SK-N-MC (cell line): ENCODE measurements at regions not wholly inside any gene's neighbourhood (a gene's known extent, or its start where the extent isn't known, plus 50 kb on each side); places are given as distances from the start of the nearest gene placed in this dataset.
A peak's percentile ranks its signal among the peaks of the same experiment; 100 is the strongest.

Experiments used
- DNase-seq: peaks from one replicate; pipeline ENCODE4 v3.0.0-alpha.2; 2011; ENCODE audit warnings: low read depth, low spot score
- H3K27ac ChIP-seq: fragments of 200-600 bp; sonication (generic); 2 replicates; pipeline ENCODE4 v1.5.1; 2016; ENCODE audit warnings: mixed run types
- H3K36me3 ChIP-seq: fragments of 200-600 bp; sonication (generic); 2 replicates; pipeline ENCODE4 v1.6.1; 2017; ENCODE audit warnings: antibody characterized with exemption, low read length, mixed read lengths; ENCODE audit not compliant: insufficient read depth
- H3K4me3 ChIP-seq: fragments of 200-600 bp; sonication (generic); 2 replicates; pipeline ENCODE4 v1.5.1; 2016
- H3K9ac ChIP-seq: fragments of 200-600 bp; sonication (generic); 2 replicates; pipeline ENCODE4 v1.8.0; 2017; ENCODE audit warnings: mixed run types, mixed read lengths; ENCODE audit not compliant: insufficient read length
- H3K9me3 ChIP-seq: fragments of 200-600 bp; sonication (generic); 2 replicates; pipeline ENCODE4 v1.6.1; 2017; ENCODE audit warnings: low read depth, mild to moderate bottlenecking, antibody characterized with exemption, low read length, moderate library complexity, mixed read lengths
- EZH2 ChIP-seq: fragments of 200-600 bp; sonication (generic); IDR thresholded peaks from one replicate; pipeline ENCODE4 v1.6.1; 2017; ENCODE audit warnings: antibody characterized with exemption
- FOXP2 ChIP-seq: optimal IDR thresholded peaks from 2 replicates; pipeline ENCODE3; 2011; ENCODE audit warnings: mild to moderate bottlenecking, moderate library complexity; ENCODE audit not compliant: insufficient read depth; ENCODE audit errors: extremely low read length, control extremely low read depth
- POLR2AphosphoS5 ChIP-seq: IDR thresholded peaks from 2 replicates; pipeline ENCODE4 v1.6.1; 2012; ENCODE audit warnings: mild to moderate bottlenecking, low read depth, low read length, borderline replicate concordance

- Histone ChIP-seq H3K27ac (no peak overlapping the region), H3K9ac (no peak overlapping the region)
- TF ChIP-seq EZH2 (no peak), POLR2AphosphoS5 (no peak), FOXP2 (no peak)
Measured at GRCh38 chr1:87872692-87873091, 544.0 kb downstream of the LMO4 start.

GRCh38 chr1:87878873-87879272 lies 550.2 kb downstream of the LMO4 start:
- H3K4me3 ChIP-seq: no peak overlapping the region
- H3K36me3 ChIP-seq: no peaks in the 10 kb centered on the region
- no peak overlapping the region for H3K27ac ChIP-seq
- no peaks in the 10 kb centered on the region for H3K9me3 ChIP-seq
- H3K9ac ChIP-seq: no peak overlapping the region
- no peak for DNase-seq
- TF ChIP-seq EZH2 (no peak), POLR2AphosphoS5 (no peak), FOXP2 (no peak)

More at GRCh38 chr1:87872692-87873091, 544.0 kb downstream of the LMO4 start:
- no peak for DNase-seq
- Histone ChIP-seq H3K4me3 (no peak overlapping the region), H3K9me3 (no peaks in the 10 kb centered on the region; the same call in 1 of the 2 replicates), H3K36me3 (no peaks in the 10 kb centered on the region)

GRCh38 chr1:87880098-87880760 lies 551.5 kb downstream of the LMO4 start:
- no peak for DNase-seq
- H3K9me3 ChIP-seq: no peaks in the 10 kb centered on the region
- H3K27ac ChIP-seq: peak overlapping the region; percentile 85
- H3K9ac ChIP-seq: no peak overlapping the region
- TF ChIP-seq POLR2AphosphoS5 (no peak), EZH2 (no peak), FOXP2 (no peak)
- peak overlapping the region; percentile 41 for H3K4me3 ChIP-seq
- no peaks in the 10 kb centered on the region for H3K36me3 ChIP-seq

- H3K9ac ChIP-seq: no peak overlapping the region
- H3K4me3 ChIP-seq: peak overlapping the region; percentile 41
- H3K27ac ChIP-seq: peak overlapping the region; percentile 85
- no peaks in the 10 kb centered on the region for H3K36me3 ChIP-seq
- no peaks in the 10 kb centered on the region for H3K9me3 ChIP-seq
- TF ChIP-seq POLR2AphosphoS5 (no peak), FOXP2 (no peak), EZH2 (no peak)
- no peak for DNase-seq
Measured at GRCh38 chr1:87880764-87881163, 552.1 kb downstream of the LMO4 start.

- no peak for DNase-seq
- no peaks in the 10 kb centered on the region for H3K9me3 ChIP-seq
- no peak overlapping the region for H3K9ac ChIP-seq
- TF ChIP-seq FOXP2: no peak
- peak overlapping the region; percentile 44 for H3K27ac ChIP-seq
- H3K4me3 ChIP-seq: no peak overlapping the region
- no peaks in the 10 kb centered on the region for H3K36me3 ChIP-seq
Measured at GRCh38 chr1:87883906-87884305, 555.2 kb downstream of the LMO4 start.

- H3K9ac ChIP-seq: no peak overlapping the region
- no peak for DNase-seq
- peak overlapping the region; percentile 44 for H3K27ac ChIP-seq
- H3K36me3 ChIP-seq: no peaks in the 10 kb centered on the region
- TF ChIP-seq FOXP2 (no peak), POLR2AphosphoS5 (no peak), EZH2 (no peak)
- H3K9me3 ChIP-seq: no peaks in the 10 kb centered on the region
- H3K4me3 ChIP-seq: no peak overlapping the region
Measured at GRCh38 chr1:87884581-87884980, 555.9 kb downstream of the LMO4 start.

- TF ChIP-seq POLR2AphosphoS5 (no peak), EZH2 (no peak), FOXP2 (no peak)
- no peak overlapping the region for H3K9ac ChIP-seq
- H3K9me3 ChIP-seq: no peaks in the 10 kb centered on the region
- no peaks in the 10 kb centered on the region for H3K36me3 ChIP-seq
- H3K4me3 ChIP-seq: no peak overlapping the region
- H3K27ac ChIP-seq: no peak overlapping the region
- DNase-seq: no peak
Measured at GRCh38 chr1:87885278-87886025, 556.8 kb downstream of the LMO4 start.

GRCh38 chr1:87887100-87887499 lies 558.4 kb downstream of the LMO4 start:
- Histone ChIP-seq H3K27ac (no peak overlapping the region), H3K4me3 (no peak overlapping the region), H3K9me3 (no peaks in the 10 kb centered on the region), H3K9ac (no peak overlapping the region), H3K36me3 (no peaks in the 10 kb centered on the region)
- no peak for DNase-seq
- TF ChIP-seq FOXP2 (no peak), EZH2 (no peak), POLR2AphosphoS5 (no peak)
